Stimulated activated naive CD8-positive, alpha-beta T cell treated with anti-CD3 and anti-CD28 coated beads, Interleukin-15, Interleukin-2, amounts not matched to agents 100 ng/mL and 50 ng/mL, for 24 hours (primary cell): ENCODE measurements at regions not wholly inside any gene's neighbourhood (a gene's known extent, or its start where the extent isn't known, plus 50 kb on each side); places are given as distances from the start of the nearest gene placed in this dataset.

Source experiments
- H3K27ac Mint-ChIP-seq: one replicate; pipeline ENCODE4 v1.8.0; 2021; ENCODE audit warnings: mild to moderate bottlenecking, mixed read lengths
- H3K27me3 Mint-ChIP-seq: one replicate; pipeline ENCODE4 v1.8.0; 2021; ENCODE audit warnings: mixed read lengths
- H3K36me3 Mint-ChIP-seq: one replicate; pipeline ENCODE4 v1.8.0; 2021; ENCODE audit warnings: low read depth, mixed read lengths
- H3K4me1 Mint-ChIP-seq: one replicate; pipeline ENCODE4 v1.8.0; 2021; ENCODE audit warnings: low read depth, mixed read lengths
- H3K4me3 Mint-ChIP-seq: one replicate; pipeline ENCODE4 v1.8.0; 2021; ENCODE audit warnings: mild to moderate bottlenecking, mixed read lengths
- H3K9me3 Mint-ChIP-seq: one replicate; pipeline ENCODE4 v1.8.0; 2021; ENCODE audit warnings: mixed read lengths

- Mint-ChIP-seq H3K27me3 (peaks cover 5% of the 10 kb centered on the region), H3K4me1 (no peaks in the 10 kb centered on the region), H3K36me3 (no peaks in the 10 kb centered on the region), H3K9me3 (peaks cover 11% of the 10 kb centered on the region), H3K4me3 (no peak overlapping the region), H3K27ac (no peak overlapping the region)
These were observed 68.6 kb upstream of the COMTD1 start for GRCh38 chr10:75304313-75304712.

GRCh38 chr10:75303045-75303777 is 67.5 kb upstream of the COMTD1 start:
- peaks cover 5% of the 10 kb centered on the region for H3K27me3 Mint-ChIP-seq
- H3K27ac Mint-ChIP-seq = no peak overlapping the region
- no peaks in the 10 kb centered on the region for H3K36me3 Mint-ChIP-seq
- H3K4me1 Mint-ChIP-seq = no peaks in the 10 kb centered on the region
- H3K9me3 Mint-ChIP-seq = peaks cover 8% of the 10 kb centered on the region
- no peak overlapping the region for H3K4me3 Mint-ChIP-seq

GRCh38 chr10:75302029-75302428 is 66.3 kb upstream of the COMTD1 start:
- Mint-ChIP-seq H3K36me3 (no peaks in the 10 kb centered on the region), H3K9me3 (peaks cover 8% of the 10 kb centered on the region), H3K4me3 (no peak overlapping the region), H3K27me3 (peaks cover 5% of the 10 kb centered on the region), H3K27ac (no peak overlapping the region), H3K4me1 (no peaks in the 10 kb centered on the region)

- no peaks in the 10 kb centered on the region for H3K4me1 Mint-ChIP-seq
- H3K27ac Mint-ChIP-seq = no peak overlapping the region
- peaks cover 6% of the 10 kb centered on the region for H3K9me3 Mint-ChIP-seq
- H3K36me3 Mint-ChIP-seq = no peaks in the 10 kb centered on the region
- H3K27me3 Mint-ChIP-seq = peaks cover 7% of the 10 kb centered on the region
- no peak overlapping the region for H3K4me3 Mint-ChIP-seq
These were observed 61.4 kb upstream of the COMTD1 start for GRCh38 chr10:75297021-75297599.

- Mint-ChIP-seq H3K27me3 (peaks cover 4% of the 10 kb centered on the region), H3K9me3 (peaks cover 1% of the 10 kb centered on the region), H3K27ac (no peak overlapping the region), H3K36me3 (no peaks in the 10 kb centered on the region), H3K4me3 (no peak overlapping the region), H3K4me1 (no peaks in the 10 kb centered on the region)
These were observed 60.2 kb upstream of the COMTD1 start for GRCh38 chr10:75295868-75296441.

- Mint-ChIP-seq H3K4me1 (no peaks in the 10 kb centered on the region), H3K27ac (no peak overlapping the region), H3K4me3 (peak overlapping the region; percentile 63)
These were observed 59.3 kb upstream of the COMTD1 start for GRCh38 chr10:75294866-75295701.

GRCh38 chr10:75294518-75294865 is 58.7 kb upstream of the COMTD1 start:
- Mint-ChIP-seq H3K4me1 (no peaks in the 10 kb centered on the region), H3K9me3 (peaks cover 9% of the 10 kb centered on the region), H3K36me3 (no peaks in the 10 kb centered on the region), H3K4me3 (peak overlapping the region; percentile 63), H3K27ac (no peak overlapping the region), H3K27me3 (peaks cover 11% of the 10 kb centered on the region)

More at GRCh38 chr10:75294866-75295701, 59.3 kb upstream of the COMTD1 start:
- Mint-ChIP-seq H3K36me3 (no peaks in the 10 kb centered on the region), H3K27me3 (peaks cover 11% of the 10 kb centered on the region), H3K9me3 (peaks cover 7% of the 10 kb centered on the region)

- no peak overlapping the region for H3K27ac Mint-ChIP-seq
- no peak overlapping the region for H3K4me3 Mint-ChIP-seq
- H3K9me3 Mint-ChIP-seq = peaks cover 9% of the 10 kb centered on the region
- no peaks in the 10 kb centered on the region for H3K36me3 Mint-ChIP-seq
- H3K4me1 Mint-ChIP-seq = no peaks in the 10 kb centered on the region
- H3K27me3 Mint-ChIP-seq = peaks cover 12% of the 10 kb centered on the region
These were observed 58.3 kb upstream of the COMTD1 start for GRCh38 chr10:75294031-75294437.

GRCh38 chr10:75293446-75293820 is 57.7 kb upstream of the COMTD1 start:
- H3K36me3 Mint-ChIP-seq = no peaks in the 10 kb centered on the region
- no peaks in the 10 kb centered on the region for H3K4me1 Mint-ChIP-seq
- H3K4me3 Mint-ChIP-seq = no peak overlapping the region

GRCh38 chr10:75292794-75293445 is 57.2 kb upstream of the COMTD1 start:
- Mint-ChIP-seq H3K9me3 (peaks cover 9% of the 10 kb centered on the region), H3K27ac (no peak overlapping the region), H3K36me3 (no peaks in the 10 kb centered on the region), H3K4me3 (no peak overlapping the region), H3K4me1 (no peaks in the 10 kb centered on the region), H3K27me3 (peaks cover 18% of the 10 kb centered on the region)

More at GRCh38 chr10:75293446-75293820, 57.7 kb upstream of the COMTD1 start:
- H3K27ac Mint-ChIP-seq = no peak overlapping the region
- H3K27me3 Mint-ChIP-seq = peaks cover 16% of the 10 kb centered on the region
- peaks cover 9% of the 10 kb centered on the region for H3K9me3 Mint-ChIP-seq

GRCh38 chr10:75291805-75292204 is 56.0 kb upstream of the COMTD1 start:
- H3K36me3 Mint-ChIP-seq = no peaks in the 10 kb centered on the region
- no peaks in the 10 kb centered on the region for H3K4me1 Mint-ChIP-seq
- no peak overlapping the region for H3K4me3 Mint-ChIP-seq
- no peak overlapping the region for H3K27ac Mint-ChIP-seq
- H3K27me3 Mint-ChIP-seq = peaks cover 26% of the 10 kb centered on the region
- H3K9me3 Mint-ChIP-seq = peaks cover 9% of the 10 kb centered on the region

- H3K36me3 Mint-ChIP-seq = no peaks in the 10 kb centered on the region
- H3K4me1 Mint-ChIP-seq = no peaks in the 10 kb centered on the region
- H3K4me3 Mint-ChIP-seq = no peak overlapping the region
- no peak overlapping the region for H3K27ac Mint-ChIP-seq
- peaks cover 9% of the 10 kb centered on the region for H3K9me3 Mint-ChIP-seq
- peaks cover 30% of the 10 kb centered on the region for H3K27me3 Mint-ChIP-seq
These were observed 52.5 kb upstream of the COMTD1 start for GRCh38 chr10:75288140-75288711.

- no peaks in the 10 kb centered on the region for H3K36me3 Mint-ChIP-seq
- H3K9me3 Mint-ChIP-seq = peaks cover 9% of the 10 kb centered on the region
- no peak overlapping the region for H3K27ac Mint-ChIP-seq
- H3K27me3 Mint-ChIP-seq = peaks cover 31% of the 10 kb centered on the region
- no peaks in the 10 kb centered on the region for H3K4me1 Mint-ChIP-seq
- no peak overlapping the region for H3K4me3 Mint-ChIP-seq
These were observed 51.9 kb upstream of the COMTD1 start for GRCh38 chr10:75287697-75288096.

GRCh38 chr10:75286901-75287300 is 51.1 kb upstream of the COMTD1 start:
- Mint-ChIP-seq H3K36me3 (no peaks in the 10 kb centered on the region), H3K27ac (no peak overlapping the region), H3K9me3 (peaks cover 9% of the 10 kb centered on the region), H3K27me3 (peaks cover 31% of the 10 kb centered on the region), H3K4me1 (no peaks in the 10 kb centered on the region), H3K4me3 (no peak overlapping the region)
